GM23248 (cell line): ENCODE measurements at regions not wholly inside any gene's neighbourhood (a gene's known extent, or its start where the extent isn't known, plus 50 kb on each side); places are given as distances from the start of the nearest gene placed in this dataset.
"Not testable (repeated sequence)": the region's sequence is repeated elsewhere in the genome, so short reads cannot be mapped to it uniquely, and the experiment has no call there.

ENCODE experiments used
- EZH2 ChIP-seq: fragments of 200-600 bp; sonication (generic); IDR thresholded peaks from 2 replicates; pipeline ENCODE4 v1.6.1; 2018; ENCODE audit warnings: antibody characterized with exemption, mild to moderate bottlenecking; ENCODE audit not compliant: insufficient read depth, poor library complexity, severe bottlenecking
- EZH2phosphoT487 ChIP-seq: fragments of 200-600 bp; sonication (generic); IDR thresholded peaks from 2 replicates; pipeline ENCODE4 v1.6.1; 2018; ENCODE audit warnings: antibody characterized with exemption, moderate library complexity, mild to moderate bottlenecking, low read depth; ENCODE audit not compliant: insufficient read depth

DNA sequence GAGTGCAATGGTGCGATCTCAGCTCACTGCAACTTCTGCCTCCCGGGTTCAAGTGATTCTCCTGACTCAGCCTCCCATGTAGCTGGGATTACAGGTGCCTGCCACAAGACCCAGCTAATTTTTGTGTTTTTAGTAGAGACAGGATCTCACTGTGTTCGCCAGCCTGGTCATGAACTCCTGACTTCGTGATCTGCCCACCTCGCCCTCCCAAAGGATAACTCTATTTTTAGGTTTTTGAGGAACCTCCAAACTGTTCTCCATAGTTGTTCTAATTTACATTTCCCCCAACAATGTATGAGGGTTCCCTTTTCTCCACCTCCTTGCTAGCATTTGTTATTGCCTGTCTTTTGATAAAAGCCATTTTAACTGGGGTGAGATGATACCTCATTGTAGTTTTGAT is 53.7 kb upstream of the ZCCHC2 start:
- TF ChIP-seq EZH2, EZH2phosphoT487: not testable (repeated sequence)
